ENCODE measurements at regions not wholly inside any gene's neighbourhood (a gene's known extent, or its start where the extent isn't known, plus 50 kb on each side); places are given as distances from the start of the nearest gene placed in this dataset.

DNA sequence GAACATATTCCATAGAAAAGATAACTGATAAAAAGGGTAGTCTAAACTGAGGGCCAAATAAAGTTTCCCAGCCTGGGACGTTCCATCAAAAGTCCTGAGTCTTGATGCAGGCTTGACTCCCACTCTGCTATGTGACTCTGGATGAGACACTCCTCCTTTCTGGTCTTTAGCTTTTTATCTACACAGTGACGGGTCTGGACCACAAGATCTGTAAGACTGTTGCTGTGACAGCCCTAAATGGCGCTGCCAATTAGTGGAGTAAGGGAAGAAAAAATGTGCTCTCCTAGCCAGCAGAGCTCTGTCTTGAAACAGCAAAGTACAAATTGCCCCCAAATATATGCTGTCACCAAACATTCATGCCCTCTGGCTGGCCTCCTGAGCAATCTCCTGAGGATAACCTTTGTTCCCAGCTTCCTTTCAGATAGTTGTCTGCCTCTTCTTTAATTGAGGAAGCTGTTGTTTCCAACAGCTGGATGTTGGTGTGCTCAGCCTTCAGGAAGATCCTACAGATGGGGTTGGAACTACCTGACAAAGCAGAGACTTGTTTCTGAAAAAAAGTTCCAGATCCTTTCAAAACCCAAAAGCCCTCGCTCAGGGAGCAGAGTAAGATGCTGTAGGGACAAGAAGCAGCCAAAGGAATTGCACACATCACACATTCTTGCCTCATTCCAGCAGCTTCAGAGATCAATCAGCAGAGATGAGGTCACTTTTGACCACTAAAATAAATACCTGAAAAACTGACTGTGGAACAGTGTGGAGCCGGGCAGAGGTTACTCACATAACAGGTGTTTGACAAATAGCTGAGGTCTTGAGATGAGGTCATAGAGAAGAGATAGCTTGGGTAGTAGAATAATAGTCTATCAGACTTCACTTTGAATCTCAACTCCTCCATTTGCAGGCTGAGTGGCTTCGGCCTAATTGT, 383.4 kb upstream of the FGF13 start:
- Histone ChIP-seq H3K4me3 (no peak overlapping the region), H3K4me2 (no peak overlapping the region), H3K27ac (peak overlapping the region; percentile 59), H3K9me2 (replicated peaks; ENCODE audit: insufficient read depth) (no peaks in the 10 kb centered on the region), H2AFZ (no peak overlapping the region), H3K9me3 (ENCODE audit: low read depth) (no peaks in the 10 kb centered on the region), H3K27me3 (no peaks in the 10 kb centered on the region), H3K79me2 (no peaks in the 10 kb centered on the region), H3K4me1 (ENCODE audit: insufficient read depth) (no peaks in the 10 kb centered on the region), H4K20me1 (ENCODE audit: insufficient read depth, poor library complexity, severe bottlenecking) (no peaks in the 10 kb centered on the region), H3K36me3 (replicated peaks; ENCODE audit: insufficient read depth, low read depth) (no peaks in the 10 kb centered on the region)
- TF ChIP-seq EZH2phosphoT487 (IDR thresholded peaks at IDR 0.05; ENCODE audit: low read depth, severe bottlenecking, unreplicated experiment), result no peak
- no peak for TF ChIP-seq EZH2 (IDR thresholded peaks at IDR 0.05; ENCODE audit: borderline replicate concordance)
- TF ChIP-seq CTCF (IDR thresholded peaks at IDR 0.05; ENCODE audit: poor library complexity), result no peak
- WGBS (ENCODE audit: low lambda C conversion rate, missing lambda C conversion rate), result 59% methylated on average over 6 of the region's 6 CpGs
- DNase-seq (ENCODE audit: low spot score), result peak; percentile 23

GRCh38 chrX:139093201-139093600, 381.7 kb upstream of the FGF13 start:
- Histone ChIP-seq H3K79me2 (no peaks in the 10 kb centered on the region), H3K9me3 (ENCODE audit: low read depth) (no peaks in the 10 kb centered on the region), H3K9me2 (replicated peaks; ENCODE audit: insufficient read depth) (no peaks in the 10 kb centered on the region), H4K20me1 (ENCODE audit: insufficient read depth, poor library complexity, severe bottlenecking) (no peaks in the 10 kb centered on the region), H3K4me2 (no peak overlapping the region), H3K27me3 (no peaks in the 10 kb centered on the region), H2AFZ (no peak overlapping the region), H3K4me1 (ENCODE audit: insufficient read depth) (no peaks in the 10 kb centered on the region), H3K4me3 (no peak overlapping the region), H3K36me3 (replicated peaks; ENCODE audit: insufficient read depth, low read depth) (no peaks in the 10 kb centered on the region), H3K27ac (no peak overlapping the region)
- TF ChIP-seq EZH2phosphoT487 (IDR thresholded peaks at IDR 0.05; ENCODE audit: low read depth, severe bottlenecking, unreplicated experiment) (no peak), EZH2 (IDR thresholded peaks at IDR 0.05; ENCODE audit: borderline replicate concordance) (no peak), CTCF (IDR thresholded peaks at IDR 0.05; ENCODE audit: poor library complexity) (no peak)
- 85% methylated on average over 3 of the region's 3 CpGs for WGBS (ENCODE audit: low lambda C conversion rate, missing lambda C conversion rate)
- no peak for DNase-seq (ENCODE audit: low spot score)

- Histone ChIP-seq H3K4me2 (no peak overlapping the region), H2AFZ (no peak overlapping the region), H3K9me3 (ENCODE audit: low read depth) (no peaks in the 10 kb centered on the region), H3K27ac (no peak overlapping the region), H4K20me1 (ENCODE audit: insufficient read depth, poor library complexity, severe bottlenecking) (no peaks in the 10 kb centered on the region), H3K27me3 (no peaks in the 10 kb centered on the region), H3K79me2 (no peaks in the 10 kb centered on the region), H3K4me3 (no peak overlapping the region), H3K9me2 (replicated peaks; ENCODE audit: insufficient read depth) (no peaks in the 10 kb centered on the region), H3K36me3 (replicated peaks; ENCODE audit: insufficient read depth, low read depth) (no peaks in the 10 kb centered on the region), H3K4me1 (ENCODE audit: insufficient read depth) (no peaks in the 10 kb centered on the region)
- TF ChIP-seq EZH2 (IDR thresholded peaks at IDR 0.05; ENCODE audit: borderline replicate concordance) (no peak), EZH2phosphoT487 (IDR thresholded peaks at IDR 0.05; ENCODE audit: low read depth, severe bottlenecking, unreplicated experiment) (no peak), CTCF (IDR thresholded peaks at IDR 0.05; ENCODE audit: poor library complexity) (no peak)
- 70% methylated on average over 3 of the region's 3 CpGs for WGBS (ENCODE audit: low lambda C conversion rate, missing lambda C conversion rate)
- no peak for DNase-seq (ENCODE audit: low spot score)
Observed at GRCh38 chrX:139091878-139092277, 380.4 kb upstream of the FGF13 start.
